Muscle of leg (tissue), 3 donors: ENCODE measurements at regions not wholly inside any gene's neighbourhood (a gene's known extent, or its start where the extent isn't known, plus 50 kb on each side); places are given as distances from the start of the nearest gene placed in this dataset.

ENCODE experiments used
- DNase-seq: peaks from one replicate; pipeline ENCODE4 v3.0.0; 2013
- H3K27ac ChIP-seq: one replicate; pipeline ENCODE4 v1.5.1; 2013; ENCODE audit warnings: mild to moderate bottlenecking, low read length, control low read depth
- H3K27me3 ChIP-seq: one replicate; pipeline ENCODE4 v1.6.1; 2013; ENCODE audit warnings: low read length; ENCODE audit not compliant: control insufficient read depth, insufficient read depth
- H3K36me3 ChIP-seq: one replicate; pipeline ENCODE4 v1.6.1; 2013; ENCODE audit warnings: low read length; ENCODE audit not compliant: control insufficient read depth, insufficient read depth
- H3K4me1 ChIP-seq: one replicate; pipeline ENCODE4 v1.6.1; 2013; ENCODE audit warnings: low read length; ENCODE audit not compliant: control insufficient read depth, insufficient read depth
- H3K4me3 ChIP-seq: one replicate; pipeline ENCODE4 v1.5.1; 2013; ENCODE audit warnings: low read length, control low read depth
- H3K9me3 ChIP-seq: replicated peaks from 2 replicates; pipeline ENCODE4 v1.6.1; 2013; ENCODE audit warnings: low read depth, low read length; ENCODE audit not compliant: control insufficient read depth
- WGBS: methylation state at CpG from one replicate; pipeline ENCODE4 v1.1.5; 2013; ENCODE audit warnings: missing lambda C conversion rate; ENCODE audit not compliant: insufficient coverage; 5-methylcytosine and 5-hydroxymethylcytosine counted together

- Histone ChIP-seq H3K9me3 (no peaks in the 10 kb centered on the region), H3K27me3 (no peaks in the 10 kb centered on the region), H3K4me3 (no peak overlapping the region), H3K4me1 (no peaks in the 10 kb centered on the region), H3K36me3 (no peaks in the 10 kb centered on the region), H3K27ac (no peak overlapping the region)
- no peak for DNase-seq
- no CpG with 5 or more reads among the region's 3 CpGs for WGBS
Measured at GRCh38 chr9:28648723-28649122, 1075.4 kb upstream of the C9orf72 start.

DNA sequence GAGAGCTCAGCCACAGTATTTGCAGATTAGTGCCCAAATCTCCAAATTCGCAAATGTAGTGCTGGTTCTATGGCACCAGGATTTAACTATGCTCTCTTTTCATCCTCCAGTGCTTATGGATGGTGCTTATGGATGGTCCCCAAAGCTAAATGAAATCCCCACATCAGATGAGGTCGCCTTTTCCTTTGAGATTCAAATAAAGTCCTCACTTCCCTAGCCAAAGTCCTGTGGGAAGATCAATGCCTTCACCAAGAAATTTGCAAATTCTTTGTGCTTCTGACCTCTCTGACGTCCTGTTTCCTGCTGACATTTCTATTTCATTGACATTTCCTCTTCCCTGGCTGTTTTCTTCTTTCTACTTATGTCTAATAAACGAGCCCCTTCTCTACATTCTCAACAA is 1077.0 kb upstream of the C9orf72 start:
- no peaks in the 10 kb centered on the region for H3K4me1 ChIP-seq
- H3K36me3 ChIP-seq: no peaks in the 10 kb centered on the region
- DNase-seq: no peak
- H3K4me3 ChIP-seq: no peak overlapping the region
- H3K27ac ChIP-seq: no peak overlapping the region
- 47% methylated on average over 3 of the region's 4 CpGs for WGBS
- no peaks in the 10 kb centered on the region for H3K27me3 ChIP-seq
- no peaks in the 10 kb centered on the region for H3K9me3 ChIP-seq

- no peaks in the 10 kb centered on the region for H3K9me3 ChIP-seq
- no peaks in the 10 kb centered on the region for H3K4me1 ChIP-seq
- no peak overlapping the region for H3K27ac ChIP-seq
- H3K27me3 ChIP-seq: no peaks in the 10 kb centered on the region
- H3K36me3 ChIP-seq: no peaks in the 10 kb centered on the region
- DNase-seq: no peak
- 94% methylated on average over 2 of the region's 5 CpGs for WGBS
- no peak overlapping the region for H3K4me3 ChIP-seq
Measured at GRCh38 chr9:28651050-28651722, 1077.9 kb upstream of the C9orf72 start.

DNA sequence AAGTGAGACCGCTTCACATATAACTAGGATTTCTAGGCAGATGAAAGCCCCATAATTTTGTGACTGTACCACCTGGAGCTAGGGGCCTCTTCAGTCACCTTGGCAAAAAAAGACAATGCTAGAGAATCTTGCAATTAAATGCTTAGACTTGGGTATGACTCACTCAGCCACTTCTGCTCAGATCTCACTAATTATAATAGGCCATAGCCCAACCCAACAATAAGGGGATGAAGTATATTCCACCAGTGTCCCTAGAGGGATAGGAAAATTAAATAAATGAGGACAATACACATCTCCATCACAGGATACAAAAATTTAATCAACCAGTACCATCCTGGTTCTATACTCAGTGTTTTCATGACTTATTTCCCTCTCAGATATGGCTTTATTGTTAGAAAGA is 1079.9 kb upstream of the C9orf72 start:
- Histone ChIP-seq H3K36me3 (no peaks in the 10 kb centered on the region), H3K27me3 (no peaks in the 10 kb centered on the region), H3K27ac (no peak overlapping the region), H3K9me3 (no peaks in the 10 kb centered on the region), H3K4me1 (no peaks in the 10 kb centered on the region), H3K4me3 (no peak overlapping the region)
- DNase-seq: no peak
- 86% methylated on average over 1 of the region's 1 CpG for WGBS

DNA sequence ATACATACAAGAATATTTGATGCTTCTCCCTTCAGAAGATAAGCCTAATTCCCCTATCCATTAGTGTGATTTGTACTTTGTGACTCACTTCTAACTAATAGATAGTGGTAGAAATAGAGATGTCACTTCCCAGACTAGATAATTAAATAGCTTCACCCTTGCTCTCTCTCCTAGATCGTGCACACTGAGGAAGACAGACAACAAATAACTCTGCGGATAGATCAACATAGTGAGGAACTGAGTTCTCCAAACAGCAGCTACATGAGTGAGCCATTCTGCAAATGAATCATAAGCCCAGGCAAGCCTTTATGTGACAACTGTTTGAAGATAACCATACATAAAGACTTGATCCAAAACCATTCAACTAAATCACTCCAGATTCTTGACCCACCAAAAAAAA is 1083.4 kb upstream of the C9orf72 start:
- no peak for DNase-seq
- Histone ChIP-seq H3K4me3 (no peak overlapping the region), H3K36me3 (no peaks in the 10 kb centered on the region), H3K9me3 (no peaks in the 10 kb centered on the region), H3K27ac (no peak overlapping the region), H3K4me1 (no peaks in the 10 kb centered on the region), H3K27me3 (no peaks in the 10 kb centered on the region)
- 93% methylated on average over 2 of the region's 2 CpGs for WGBS

- 100% methylated on average over 2 of the region's 3 CpGs for WGBS
- no peaks in the 10 kb centered on the region for H3K4me1 ChIP-seq
Measured at GRCh38 chr9:28661853-28662252, 1088.6 kb upstream of the C9orf72 start.

GRCh38 chr9:28662675-28663074 is 1089.4 kb upstream of the C9orf72 start:
- Histone ChIP-seq H3K9me3 (no peaks in the 10 kb centered on the region), H3K27me3 (no peaks in the 10 kb centered on the region), H3K36me3 (no peaks in the 10 kb centered on the region), H3K27ac (no peak overlapping the region), H3K4me3 (no peak overlapping the region), H3K4me1 (no peaks in the 10 kb centered on the region)
- WGBS: no CpG with 5 or more reads among the region's 2 CpGs
- DNase-seq: no peak

More at GRCh38 chr9:28661853-28662252, 1088.6 kb upstream of the C9orf72 start:
- Histone ChIP-seq H3K27ac (no peak overlapping the region), H3K36me3 (no peaks in the 10 kb centered on the region), H3K9me3 (no peaks in the 10 kb centered on the region), H3K4me3 (no peak overlapping the region), H3K27me3 (no peaks in the 10 kb centered on the region)
- DNase-seq: no peak

GRCh38 chr9:28668158-28668557 is 1094.9 kb upstream of the C9orf72 start:
- Histone ChIP-seq H3K36me3 (no peaks in the 10 kb centered on the region), H3K27ac (no peak overlapping the region), H3K27me3 (no peaks in the 10 kb centered on the region), H3K4me1 (no peaks in the 10 kb centered on the region), H3K9me3 (no peaks in the 10 kb centered on the region), H3K4me3 (no peak overlapping the region)
- no peak for DNase-seq
- no CpG with 5 or more reads among the region's 2 CpGs for WGBS

- DNase-seq: no peak
- Histone ChIP-seq H3K9me3 (no peaks in the 10 kb centered on the region), H3K4me3 (no peak overlapping the region), H3K27ac (no peak overlapping the region), H3K27me3 (no peaks in the 10 kb centered on the region), H3K4me1 (no peaks in the 10 kb centered on the region), H3K36me3 (no peaks in the 10 kb centered on the region)
- WGBS: no CpG with 5 or more reads among the region's 3 CpGs
Measured at GRCh38 chr9:28671000-28671399, 1097.7 kb upstream of the C9orf72 start.

DNA sequence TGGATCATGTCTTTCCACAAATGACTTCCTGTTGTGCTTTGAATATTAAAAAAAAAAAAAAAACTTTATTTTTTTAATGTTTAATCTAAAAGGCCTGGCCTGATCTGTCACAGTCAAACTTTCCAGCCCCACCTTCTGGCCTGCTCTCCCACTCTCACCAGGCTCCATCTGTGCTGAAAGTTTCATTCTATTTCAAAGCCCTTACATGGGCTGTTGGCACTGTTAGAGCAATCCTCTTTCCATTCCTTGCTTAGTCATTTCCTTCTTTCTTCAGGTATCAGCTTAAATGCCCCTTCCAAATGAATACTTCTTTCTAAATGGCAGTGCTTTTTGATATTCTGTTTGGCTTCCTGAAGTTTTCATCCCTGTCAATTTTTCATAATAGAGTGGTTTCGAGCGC is 1104.8 kb upstream of the C9orf72 start:
- H3K27me3 ChIP-seq: no peaks in the 10 kb centered on the region
- no peaks in the 10 kb centered on the region for H3K9me3 ChIP-seq
- no CpG with 5 or more reads among the region's 2 CpGs for WGBS
- H3K4me3 ChIP-seq: no peak overlapping the region
- no peak overlapping the region for H3K27ac ChIP-seq
- DNase-seq: peak; percentile 16
- H3K36me3 ChIP-seq: no peaks in the 10 kb centered on the region
- H3K4me1 ChIP-seq: no peaks in the 10 kb centered on the region

DNA sequence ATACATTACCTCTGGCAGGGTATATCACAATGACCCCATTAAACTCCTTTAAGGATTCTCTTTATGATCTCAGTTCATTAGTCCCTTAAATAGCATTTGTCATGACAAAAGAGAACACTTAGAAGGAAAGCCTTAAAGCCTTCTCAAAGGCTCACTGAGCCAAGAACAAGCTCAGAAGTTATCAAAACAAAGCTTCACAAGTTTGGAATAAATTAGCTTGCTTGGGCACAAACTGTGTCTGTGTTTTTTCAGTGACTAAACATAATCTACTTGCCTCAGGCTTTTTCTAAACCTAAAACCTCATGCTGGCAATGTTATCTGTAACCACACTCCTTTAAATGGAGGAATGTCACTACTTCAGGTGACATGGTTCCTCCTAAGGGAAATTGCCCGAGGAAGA is 1114.9 kb upstream of the C9orf72 start:
- Histone ChIP-seq H3K4me3 (no peak overlapping the region), H3K27ac (no peak overlapping the region), H3K4me1 (no peaks in the 10 kb centered on the region), H3K27me3 (no peaks in the 10 kb centered on the region), H3K36me3 (no peaks in the 10 kb centered on the region), H3K9me3 (no peaks in the 10 kb centered on the region)
- DNase-seq: no peak
- no CpG with 5 or more reads among the region's 1 CpG for WGBS
